Ascending aorta (tissue), 2 donors: ENCODE measurements at regions not wholly inside any gene's neighbourhood (a gene's known extent, or its start where the extent isn't known, plus 50 kb on each side); places are given as distances from the start of the nearest gene placed in this dataset.
"Not testable (repeated sequence)": the region's sequence is repeated elsewhere in the genome, so short reads cannot be mapped to it uniquely, and the experiment has no call there.

Source experiments
- DNase-seq, 2 donors: peaks; one replicate each; pipeline ENCODE4 v3.0.0-alpha.2; 2019; ENCODE audit warnings: low spot score in 2 of 2
- H3K27ac ChIP-seq, 2 donors: fragments of 200-600 bp; sonication (generic); one replicate each; pipeline ENCODE4 v1.5.1; 2016 to 2017; ENCODE audit warnings: mild to moderate bottlenecking in 1 of 2
- H3K27me3 ChIP-seq: fragments of 200-600 bp; sonication (generic); one replicate; pipeline ENCODE4 v1.5.1; 2017
- H3K36me3 ChIP-seq, 2 donors: fragments of 200-600 bp; sonication (generic); one replicate each; pipeline ENCODE4 v1.5.1; 2016
- H3K4me1 ChIP-seq, 2 donors: fragments of 200-600 bp; sonication (generic); one replicate each; pipeline ENCODE4 v1.5.1; 2016 to 2017; ENCODE audit warnings: mild to moderate bottlenecking in 1 of 2
- H3K4me3 ChIP-seq, 2 donors: fragments of 200-600 bp; sonication (generic); one replicate each; pipeline ENCODE4 v1.5.1; 2016 to 2017; ENCODE audit warnings: mild to moderate bottlenecking in 1 of 2
- H3K9me3 ChIP-seq, 2 donors: fragments of 200-600 bp; sonication (generic); one replicate each; pipeline ENCODE4 v1.5.1; 2016
- intact Hi-C: fragments of 100-400 bp; cut with DNase I; formaldehyde crosslinking; loops from one replicate; pipeline ENCODE4 v1.15.1; 2023
- TF ChIP-seq, protein P1 (sequence below), 3 experiments: fragments of 200-600 bp in 2 of 3; fragments of 450-650 bp in 1 of 3; sonication (generic) in 2 of 3; IDR thresholded peaks; one replicate each; pipeline ENCODE4 v1.5.1; 2016 to 2019; ENCODE audit warnings: antibody characterized with exemption in 3 of 3, mild to moderate bottlenecking in 1 of 3, moderate library complexity in 1 of 3

- no peaks in the 10 kb centered on the region for H3K9me3 ChIP-seq
- intact Hi-C loops, result no loop called here
- H3K27me3 ChIP-seq, result no peaks in the 10 kb centered on the region
- TF ChIP-seq, protein P1, sequence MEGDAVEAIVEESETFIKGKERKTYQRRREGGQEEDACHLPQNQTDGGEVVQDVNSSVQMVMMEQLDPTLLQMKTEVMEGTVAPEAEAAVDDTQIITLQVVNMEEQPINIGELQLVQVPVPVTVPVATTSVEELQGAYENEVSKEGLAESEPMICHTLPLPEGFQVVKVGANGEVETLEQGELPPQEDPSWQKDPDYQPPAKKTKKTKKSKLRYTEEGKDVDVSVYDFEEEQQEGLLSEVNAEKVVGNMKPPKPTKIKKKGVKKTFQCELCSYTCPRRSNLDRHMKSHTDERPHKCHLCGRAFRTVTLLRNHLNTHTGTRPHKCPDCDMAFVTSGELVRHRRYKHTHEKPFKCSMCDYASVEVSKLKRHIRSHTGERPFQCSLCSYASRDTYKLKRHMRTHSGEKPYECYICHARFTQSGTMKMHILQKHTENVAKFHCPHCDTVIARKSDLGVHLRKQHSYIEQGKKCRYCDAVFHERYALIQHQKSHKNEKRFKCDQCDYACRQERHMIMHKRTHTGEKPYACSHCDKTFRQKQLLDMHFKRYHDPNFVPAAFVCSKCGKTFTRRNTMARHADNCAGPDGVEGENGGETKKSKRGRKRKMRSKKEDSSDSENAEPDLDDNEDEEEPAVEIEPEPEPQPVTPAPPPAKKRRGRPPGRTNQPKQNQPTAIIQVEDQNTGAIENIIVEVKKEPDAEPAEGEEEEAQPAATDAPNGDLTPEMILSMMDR (IDR thresholded peaks at IDR 0.05), result no peak
- no peaks in the 10 kb centered on the region for H3K4me1 ChIP-seq
- H3K4me3 ChIP-seq, result no peak overlapping the region
- no peak overlapping the region for H3K27ac ChIP-seq
- DNase-seq, result no peak
- no peaks in the 10 kb centered on the region for H3K36me3 ChIP-seq
Observed at GRCh38 chr2:136323935-136324334, 206.0 kb upstream of the CXCR4 start.

DNA sequence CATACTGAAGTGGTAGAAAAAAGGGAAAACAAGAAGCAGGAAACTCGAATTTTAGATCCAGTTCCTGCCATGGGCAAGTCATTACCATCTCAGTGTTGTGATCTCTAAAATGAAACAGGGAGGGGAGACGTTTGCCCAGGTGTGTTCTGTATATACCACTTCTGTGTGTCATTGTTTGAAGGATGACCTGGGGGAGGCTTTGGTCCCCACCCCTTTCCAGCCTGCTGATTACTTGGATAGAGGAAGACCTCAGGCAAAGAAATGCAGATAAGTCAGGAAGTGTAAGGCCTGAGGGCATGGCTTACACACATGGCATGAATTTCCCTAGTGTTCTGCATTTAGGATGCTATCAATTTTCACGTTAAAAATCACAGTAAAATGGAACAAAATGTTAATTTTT lies 205.2 kb upstream of the CXCR4 start:
- no peaks in the 10 kb centered on the region for H3K27me3 ChIP-seq
- no peak overlapping the region for H3K27ac ChIP-seq
- no peak overlapping the region for H3K4me3 ChIP-seq
- DNase-seq, result no peak
- H3K9me3 ChIP-seq, result no peaks in the 10 kb centered on the region
- H3K36me3 ChIP-seq, result no peaks in the 10 kb centered on the region
- TF ChIP-seq, protein P1 (IDR thresholded peaks at IDR 0.05), result no peak
- no peaks in the 10 kb centered on the region for H3K4me1 ChIP-seq
- intact Hi-C loops, result no loop called here

GRCh38 chr2:136322428-136322827 lies 204.5 kb upstream of the CXCR4 start:
- H3K27ac ChIP-seq, result no peak overlapping the region
- no peaks in the 10 kb centered on the region for H3K27me3 ChIP-seq
- intact Hi-C loops, result no loop called here
- TF ChIP-seq, protein P1 (IDR thresholded peaks at IDR 0.05), result no peak
- no peak for DNase-seq
- no peaks in the 10 kb centered on the region for H3K4me1 ChIP-seq
- H3K9me3 ChIP-seq, result no peaks in the 10 kb centered on the region
- H3K36me3 ChIP-seq, result no peaks in the 10 kb centered on the region
- H3K4me3 ChIP-seq, result no peak overlapping the region

DNA sequence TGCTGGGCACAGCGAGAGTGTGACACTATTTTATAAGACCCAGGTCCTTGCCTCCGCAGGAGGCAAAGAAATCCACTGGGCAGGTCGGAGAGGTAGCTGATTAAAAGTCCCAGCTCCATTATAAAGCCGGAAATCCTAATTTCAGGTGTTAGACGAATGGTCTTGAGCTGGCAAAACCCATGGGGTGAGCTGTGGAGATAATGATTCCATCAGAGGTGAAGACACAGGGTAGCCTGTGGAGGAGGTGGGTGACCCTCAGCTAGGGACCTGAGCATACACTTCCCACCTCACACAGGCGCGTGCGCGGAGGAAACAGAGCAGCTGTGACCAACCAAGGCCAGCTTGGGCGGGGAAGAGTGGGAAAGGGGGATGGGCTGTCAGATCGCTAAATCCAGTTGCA lies 201.7 kb upstream of the CXCR4 start:
- Histone ChIP-seq H3K27ac (no peak overlapping the region), H3K4me1 (no peaks in the 10 kb centered on the region), H3K4me3 (no peak overlapping the region), H3K27me3 (no peaks in the 10 kb centered on the region), H3K9me3 (no peaks in the 10 kb centered on the region), H3K36me3 (no peaks in the 10 kb centered on the region)
- intact Hi-C loops, result no loop called here
- TF ChIP-seq, protein P1 (IDR thresholded peaks at IDR 0.05), result no peak
- DNase-seq, result no peak

- TF ChIP-seq, protein P1 (IDR thresholded peaks at IDR 0.05), result no peak
- Histone ChIP-seq H3K4me3 (no peak overlapping the region), H3K27me3 (no peaks in the 10 kb centered on the region), H3K27ac (no peak overlapping the region), H3K36me3 (no peaks in the 10 kb centered on the region), H3K4me1 (no peaks in the 10 kb centered on the region), H3K9me3 (no peaks in the 10 kb centered on the region)
- intact Hi-C loops, result no loop called here
- DNase-seq, result no peak
Observed at GRCh38 chr2:136319237-136319636, 201.3 kb upstream of the CXCR4 start.

DNA sequence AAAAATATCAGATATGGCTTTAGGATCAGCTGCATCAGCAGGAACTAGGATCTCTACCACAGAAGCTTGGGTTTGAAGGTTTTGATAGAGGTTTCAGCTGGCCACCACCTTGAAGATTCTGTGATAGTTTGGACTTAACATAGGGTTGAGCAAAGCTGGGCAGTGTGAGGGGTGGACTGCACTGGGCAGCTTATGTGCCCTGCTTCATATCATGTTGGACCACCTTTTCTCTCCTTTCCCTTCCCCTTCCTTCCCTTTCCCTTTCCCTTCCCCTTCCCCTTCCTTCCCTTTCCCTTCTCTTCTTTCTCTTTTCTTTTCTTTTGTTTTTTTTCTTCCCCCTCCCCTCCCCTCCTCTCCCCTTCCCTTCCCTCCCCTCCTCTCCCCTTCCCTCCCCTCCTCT lies 196.3 kb upstream of the CXCR4 start:
- no peaks in the 10 kb centered on the region for H3K27me3 ChIP-seq
- no peaks in the 10 kb centered on the region for H3K9me3 ChIP-seq
- no peaks in the 10 kb centered on the region for H3K4me1 ChIP-seq
- no peak overlapping the region for H3K4me3 ChIP-seq
- no peak overlapping the region for H3K27ac ChIP-seq
- H3K36me3 ChIP-seq, result no peaks in the 10 kb centered on the region
- TF ChIP-seq, protein P1 (IDR thresholded peaks at IDR 0.05), result no peak
- intact Hi-C loops, result no loop called here
- no peak for DNase-seq

- H3K9me3 ChIP-seq, H3K27me3 ChIP-seq, H3K4me1 ChIP-seq, H3K36me3 ChIP-seq, DNase-seq, H3K4me3 ChIP-seq, intact Hi-C loops, H3K27ac ChIP-seq: not testable (repeated sequence)
Observed at GRCh38 chr2:136312568-136312967, 194.6 kb upstream of the CXCR4 start.
